GM19193 (cell line): ENCODE measurements at regions not wholly inside any gene's neighbourhood (a gene's known extent, or its start where the extent isn't known, plus 50 kb on each side); places are given as distances from the start of the nearest gene placed in this dataset.
A peak's percentile ranks its signal among the peaks of the same experiment; 100 is the strongest.

Source experiments
- POLR2A ChIP-seq: IDR thresholded peaks from 4 replicates; pipeline ENCODE4 v1.6.1; 2011; ENCODE audit not compliant: insufficient read depth, insufficient read length; ENCODE audit errors: extremely low read depth

DNA sequence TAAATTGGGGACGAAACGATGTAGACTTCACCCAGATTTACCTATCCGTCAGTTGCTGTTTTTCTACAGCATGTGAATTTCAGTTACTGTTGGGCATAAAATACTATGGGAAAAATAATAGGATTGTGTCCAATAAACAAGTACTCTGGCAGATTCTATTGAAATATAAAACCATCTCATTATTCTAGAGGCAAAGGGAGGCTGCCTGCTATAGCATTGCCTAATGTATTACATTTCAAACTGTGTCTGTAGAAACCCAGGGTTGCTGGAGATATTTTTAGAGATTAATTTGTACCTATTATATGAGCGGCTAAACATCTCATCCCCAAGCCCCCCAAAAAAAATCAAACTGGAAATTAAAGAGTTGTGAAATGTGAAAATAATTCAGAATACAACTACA is 159.6 kb upstream of the IL12A start:
- no peak for TF ChIP-seq POLR2A

DNA sequence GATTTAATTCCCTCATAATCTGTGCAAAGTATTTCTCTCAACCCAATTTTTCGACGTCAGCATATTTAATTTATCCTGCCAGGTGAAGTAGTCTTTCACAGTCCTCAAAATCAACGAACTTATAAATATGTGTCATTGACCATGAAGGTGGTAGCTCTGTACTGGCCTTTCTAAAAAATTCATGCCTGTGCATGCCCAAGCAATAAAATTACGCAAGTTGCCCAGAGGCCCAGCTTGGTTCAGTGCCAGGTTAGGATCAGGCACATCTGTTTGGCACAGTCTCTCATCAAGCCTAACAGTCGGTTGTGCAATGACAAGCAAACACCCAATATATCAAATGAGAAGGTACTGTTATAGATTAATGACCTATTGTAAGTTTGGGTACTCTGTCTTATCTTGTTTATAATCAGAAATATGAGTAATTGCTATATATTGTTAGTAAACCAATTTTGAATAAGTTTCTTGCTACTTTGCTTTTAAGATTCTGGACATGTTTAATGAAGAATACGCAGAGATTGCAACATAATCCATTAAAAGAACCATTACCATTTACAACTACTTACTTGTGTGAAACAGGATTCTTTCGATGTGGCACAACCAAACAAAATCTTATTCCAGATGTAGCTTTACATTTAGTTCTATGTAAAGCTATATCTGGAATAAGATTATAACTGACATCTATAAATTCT is 159.0 kb upstream of the IL12A start:
- TF ChIP-seq POLR2A = no peak

DNA sequence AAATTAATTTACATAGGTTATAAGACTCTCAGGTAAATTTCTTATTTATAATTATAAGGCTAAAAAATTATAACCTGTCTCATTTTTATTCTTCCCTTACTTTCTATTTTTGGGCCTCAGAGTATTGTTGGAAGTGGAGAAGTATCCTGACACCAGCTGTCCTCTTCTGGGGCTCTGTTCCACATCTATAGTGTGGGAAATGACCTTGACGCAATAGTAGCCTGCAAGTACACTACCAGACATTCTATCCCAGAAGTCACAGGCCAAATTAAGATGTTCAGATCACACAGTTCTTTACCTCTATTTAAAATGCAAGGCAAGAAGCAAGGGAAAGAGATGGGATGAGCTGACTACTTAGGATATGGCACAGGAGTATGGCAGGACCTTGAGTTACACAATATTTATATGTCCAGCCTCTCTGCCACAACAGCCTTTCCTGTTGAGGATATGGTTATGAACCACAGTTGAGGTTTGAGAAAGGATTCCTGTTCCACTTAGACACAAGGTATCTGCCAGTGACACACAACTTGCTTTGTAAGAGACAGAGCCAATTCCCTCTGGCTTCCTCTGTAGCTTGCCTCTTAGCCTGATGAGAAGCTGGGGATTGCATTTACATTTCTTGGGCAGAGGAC is 158.0 kb upstream of the IL12A start:
- TF ChIP-seq POLR2A = no peak

DNA sequence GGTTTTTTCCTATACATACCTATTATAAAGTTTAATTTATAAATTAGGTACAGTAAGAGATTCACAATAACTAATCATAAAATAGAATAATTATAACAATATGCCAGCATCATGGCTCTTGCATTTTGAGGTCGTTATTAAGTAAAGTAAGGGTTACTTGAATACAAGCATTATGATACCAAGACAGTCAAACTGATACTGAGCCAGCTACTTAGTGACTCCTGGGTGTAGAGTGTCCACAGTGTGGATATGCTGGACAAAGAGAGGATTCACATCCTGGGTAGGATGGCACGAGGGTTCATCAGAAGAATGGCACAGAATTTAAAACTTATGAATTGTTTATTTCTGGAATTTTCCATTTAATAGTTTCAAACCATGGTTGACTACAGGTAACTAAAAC is 157.2 kb upstream of the IL12A start:
- no peak for TF ChIP-seq POLR2A

DNA sequence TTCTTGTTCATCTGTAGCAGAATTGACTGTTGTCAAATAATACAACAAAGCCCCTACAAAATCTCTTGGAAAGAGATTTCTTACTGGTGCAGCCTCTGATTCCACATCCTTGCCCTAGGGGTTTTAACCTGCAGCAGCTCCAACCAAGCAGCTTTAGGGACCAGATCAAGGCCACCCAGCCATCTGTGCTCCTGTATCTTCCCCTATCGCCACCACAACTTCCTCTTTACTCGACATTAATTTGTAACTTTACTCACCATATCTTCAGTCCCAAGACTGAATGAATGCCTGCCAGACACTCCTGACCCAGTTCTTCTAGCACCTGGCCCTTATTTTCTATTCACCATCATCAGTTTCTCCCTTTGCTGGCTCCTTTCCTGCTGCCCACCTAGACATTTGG is 156.6 kb upstream of the IL12A start:
- no peak for TF ChIP-seq POLR2A

DNA sequence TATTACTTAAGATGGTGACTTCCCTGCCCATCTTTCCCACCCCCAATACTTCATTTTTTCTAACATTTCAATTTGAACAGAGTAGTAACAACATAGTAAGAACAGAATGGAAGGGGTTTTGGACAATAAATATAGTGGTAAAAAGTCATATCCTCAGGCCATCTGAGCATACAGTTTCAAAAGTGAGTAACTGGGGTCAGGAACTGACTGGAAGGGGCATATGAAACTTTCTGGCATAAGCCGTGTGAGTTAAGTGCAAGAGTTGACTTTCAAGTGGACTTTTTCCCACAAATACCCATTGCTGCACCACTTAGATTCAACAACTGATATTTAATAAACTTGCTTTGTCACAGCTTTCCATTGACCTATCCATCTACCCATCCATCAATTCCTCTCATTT is 153.5 kb upstream of the IL12A start:
- TF ChIP-seq POLR2A = no peak

DNA sequence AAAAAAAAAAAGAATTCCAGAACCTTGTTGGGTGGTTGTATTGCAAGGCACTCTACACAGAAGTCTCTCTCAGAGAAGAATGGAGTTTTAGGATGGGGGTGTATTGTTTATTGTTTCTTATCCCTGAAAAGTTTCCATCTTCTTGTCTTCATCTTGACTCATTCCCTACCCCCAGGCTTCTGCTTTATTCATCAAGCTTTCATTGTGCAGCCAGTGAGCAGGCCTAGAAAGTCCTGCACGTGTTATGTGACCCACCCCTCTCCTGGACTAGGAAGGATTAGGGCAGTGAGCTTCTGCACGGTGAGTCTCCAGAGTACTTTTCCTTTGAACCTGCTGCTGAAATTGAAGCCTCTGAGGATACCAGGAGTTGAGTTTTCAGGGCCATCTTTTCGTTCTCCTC is 150.9 kb upstream of the IL12A start:
- no peak for TF ChIP-seq POLR2A

DNA sequence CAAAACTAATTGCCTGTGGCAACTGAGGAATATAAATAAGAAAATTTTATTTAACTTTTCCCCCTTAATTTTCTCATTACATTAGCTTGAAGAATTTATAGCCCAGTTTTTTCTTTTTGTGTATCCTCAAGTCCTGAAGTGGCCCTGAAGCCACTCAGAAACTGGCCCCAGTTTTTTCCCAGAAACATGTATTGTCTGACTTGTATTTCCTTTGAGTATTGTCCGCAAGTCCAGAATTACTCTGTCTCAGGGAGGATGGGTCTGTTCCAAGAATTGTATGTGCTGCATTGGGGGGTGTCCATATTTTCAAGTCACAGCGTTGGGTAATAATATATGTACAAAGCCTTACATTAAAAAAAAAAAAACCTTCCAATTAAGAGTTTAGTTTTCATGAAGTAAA is 149.7 kb upstream of the IL12A start:
- no peak for TF ChIP-seq POLR2A

DNA sequence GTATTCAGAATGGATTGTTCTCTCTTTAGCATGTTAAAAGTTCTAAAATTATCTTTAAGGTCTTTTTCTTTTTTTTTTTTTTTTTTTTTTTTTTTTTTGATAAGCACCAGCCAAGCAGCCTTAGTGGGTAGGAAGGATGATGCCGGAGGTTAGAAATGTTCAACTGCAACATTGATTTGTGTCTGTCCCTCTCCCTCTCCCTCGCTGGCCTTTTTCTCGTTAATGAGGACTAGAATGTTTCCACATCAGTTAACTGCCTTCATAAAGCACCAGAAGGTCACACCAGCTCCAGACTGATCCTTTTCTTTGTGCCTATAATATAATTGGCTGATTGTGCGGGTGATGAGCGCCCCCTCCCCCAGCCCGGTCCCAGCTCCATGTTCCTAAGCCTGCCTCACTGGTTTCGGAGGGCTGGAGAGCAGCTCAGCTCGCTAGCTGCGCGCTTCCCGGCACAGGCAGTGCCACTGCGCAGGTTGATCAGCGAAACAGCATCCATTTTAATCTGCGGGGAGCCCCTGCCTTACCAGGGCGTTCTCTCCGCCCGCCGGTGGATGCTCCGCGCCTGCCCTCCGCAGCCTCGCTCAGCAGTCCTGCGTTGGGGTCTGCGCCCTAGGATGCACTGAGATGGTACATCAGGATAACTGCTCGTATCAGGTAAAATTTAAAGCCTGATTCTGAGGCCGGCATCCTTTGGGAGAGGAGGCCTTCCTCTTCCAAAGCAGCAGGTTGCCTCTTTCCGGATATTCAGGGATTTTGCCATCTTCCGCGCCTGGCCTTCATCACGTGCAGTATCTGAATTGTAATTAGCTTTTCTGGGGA is 148.9 kb upstream of the IL12A start, which contains the start of gene SCHIP1:
Gene SCHIP1 (plus strand): TSS at position 301 of the 819 bp plus-strand sequence.
- peak; percentile 52 for TF ChIP-seq POLR2A

DNA sequence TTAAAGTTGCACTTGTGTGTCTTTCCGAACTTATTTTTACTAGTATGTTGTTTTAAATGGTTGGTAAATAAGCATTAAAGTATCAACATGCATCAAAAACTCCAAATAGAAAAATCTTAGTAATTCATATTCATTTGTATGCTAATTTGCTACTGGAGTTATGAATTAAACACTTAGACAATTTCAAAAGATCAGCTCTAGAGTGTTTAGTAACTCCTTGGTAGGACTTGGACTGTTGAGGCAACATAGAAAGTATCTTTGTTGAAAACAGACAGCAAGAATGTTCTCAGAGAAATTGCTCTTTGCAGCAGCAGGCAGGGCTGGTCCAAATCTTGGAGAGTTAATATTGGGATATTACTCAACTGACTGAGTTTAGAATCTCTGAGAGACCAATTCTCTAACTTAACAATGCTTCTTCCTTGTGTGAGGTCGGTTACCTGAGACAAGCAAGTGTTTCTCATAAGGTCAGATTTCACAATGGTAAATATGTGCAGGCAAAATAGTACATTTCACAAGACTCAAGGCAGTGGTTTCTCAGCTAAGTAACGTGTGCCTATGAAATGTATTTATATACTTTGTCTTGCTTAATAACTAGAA is 147.8 kb upstream of the IL12A start:
- no peak for TF ChIP-seq POLR2A

DNA sequence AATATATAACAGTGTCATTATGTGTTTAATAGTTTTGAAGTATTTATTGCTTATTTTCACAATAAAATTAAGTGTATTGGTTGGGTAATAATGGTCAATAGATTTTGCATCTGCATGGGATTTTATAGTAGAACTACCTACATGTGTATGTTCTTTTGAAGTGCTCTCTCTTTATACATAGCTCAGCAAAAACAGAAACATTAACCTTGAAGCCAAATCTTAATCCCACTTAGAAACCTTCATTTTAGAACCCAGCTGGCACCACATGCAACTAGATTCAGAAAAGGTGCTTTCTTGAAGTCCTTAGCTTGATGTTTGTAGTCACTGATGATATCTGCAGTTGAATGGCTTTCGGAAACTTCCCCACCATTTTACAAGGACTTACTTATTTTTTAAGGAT is 146.9 kb upstream of the IL12A start:
- TF ChIP-seq POLR2A = no peak

DNA sequence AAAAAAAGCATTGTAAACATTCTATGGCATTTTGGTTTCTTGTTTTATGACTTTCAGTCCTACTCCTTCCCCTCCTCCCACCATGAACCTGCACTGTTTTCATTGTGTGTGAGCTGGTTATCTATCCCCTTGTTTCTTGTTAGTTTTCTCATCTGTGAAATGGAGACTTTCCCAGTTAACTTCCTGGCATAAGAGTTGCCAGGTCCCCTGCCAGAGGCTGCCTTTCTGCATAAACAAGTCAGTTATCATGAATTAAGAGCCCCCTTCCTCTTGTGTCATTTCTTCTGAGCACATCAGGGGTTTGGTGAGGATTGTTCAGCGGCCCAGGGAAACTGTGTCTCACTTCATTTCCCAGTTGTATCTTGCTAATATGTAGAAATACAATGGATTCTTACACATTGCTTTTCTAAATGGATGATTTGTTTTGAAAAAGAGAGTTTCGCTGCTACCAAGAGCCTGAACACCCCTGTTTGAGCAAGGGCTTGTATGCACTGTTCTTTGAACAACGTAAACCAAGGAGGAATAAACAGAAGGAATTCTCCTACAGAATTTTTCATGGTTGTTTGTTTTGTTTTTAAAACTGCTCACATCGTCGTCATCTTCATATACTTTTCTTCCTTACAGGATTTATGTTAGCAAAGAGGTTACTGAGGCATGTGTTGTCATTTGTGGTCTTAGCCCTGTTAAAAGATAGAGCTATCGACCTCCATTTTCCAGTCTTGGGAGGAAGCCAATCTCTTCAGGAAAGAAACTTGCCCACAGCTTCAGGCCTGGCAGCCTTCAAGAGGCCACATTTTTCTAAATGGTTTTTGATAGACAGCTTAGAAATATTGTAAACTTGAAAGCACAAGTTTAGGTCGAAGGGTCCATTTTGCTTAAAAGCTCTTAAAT is 144.6 kb upstream of the IL12A start:
- TF ChIP-seq POLR2A = no peak

DNA sequence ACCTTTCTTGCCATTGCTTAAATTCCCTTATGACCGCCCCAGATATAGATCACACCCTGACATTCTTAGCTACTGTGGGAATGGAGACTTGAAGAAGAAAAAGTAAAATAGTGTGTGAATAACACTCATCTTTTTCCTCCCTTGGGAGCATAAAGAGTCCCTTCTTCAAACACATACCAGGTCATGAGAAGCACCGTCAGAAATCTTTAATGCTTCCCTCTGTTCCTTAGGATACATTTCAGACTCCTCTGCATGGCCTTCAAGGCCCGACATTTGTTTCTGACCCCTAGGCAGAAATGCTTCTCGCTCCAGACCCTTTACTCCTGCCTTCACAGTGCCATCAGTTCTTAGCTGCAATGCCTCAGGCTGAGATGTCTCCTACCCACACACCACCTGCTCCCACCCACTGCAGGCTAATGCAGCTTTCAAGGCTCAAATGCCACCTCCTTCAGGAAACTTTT is 143.8 kb upstream of the IL12A start:
- TF ChIP-seq POLR2A = no peak

DNA sequence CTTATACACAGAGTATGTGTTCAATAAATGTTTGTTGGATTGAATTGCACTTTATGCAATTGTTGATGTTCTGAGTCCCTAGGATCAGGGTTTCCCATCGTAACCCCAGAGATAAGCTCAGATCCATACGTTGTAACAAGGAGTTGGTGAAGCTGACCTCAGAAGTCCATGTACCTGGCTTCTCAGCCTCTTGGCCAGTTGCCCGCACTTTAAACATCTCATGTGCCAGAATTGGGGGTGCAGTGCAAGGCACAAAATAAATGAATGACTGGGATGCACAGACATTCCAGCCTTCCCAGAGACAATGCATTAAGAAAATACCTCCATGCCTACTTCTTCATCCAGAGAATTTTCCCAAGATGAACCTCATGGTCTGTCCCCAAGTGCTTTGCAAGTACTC is 142.9 kb upstream of the IL12A start:
- TF ChIP-seq POLR2A = no peak

DNA sequence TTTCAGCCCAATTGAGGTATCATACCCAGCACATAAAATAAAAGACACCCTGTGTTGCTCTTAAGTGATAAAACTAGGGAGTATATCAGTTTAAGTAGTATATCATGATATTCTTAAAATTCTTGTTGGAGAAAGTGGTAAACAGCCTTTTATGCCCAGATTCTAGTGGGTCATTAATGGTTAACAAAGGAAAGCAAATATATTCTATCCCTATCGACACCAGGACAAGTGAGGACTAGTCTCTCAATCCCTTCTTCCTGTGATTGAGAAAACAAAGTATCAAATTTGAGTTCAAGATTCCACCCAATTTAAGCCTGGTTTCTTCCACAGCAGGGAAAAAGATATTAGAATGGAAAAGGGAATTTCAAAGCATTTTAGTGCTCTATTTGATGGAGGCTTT is 142.4 kb upstream of the IL12A start:
- no peak for TF ChIP-seq POLR2A
